DOHH2 (cell line): ENCODE measurements at regions not wholly inside any gene's neighbourhood (a gene's known extent, or its start where the extent isn't known, plus 50 kb on each side); places are given as distances from the start of the nearest gene placed in this dataset.

Source experiments
- H3F3A ChIP-seq: fragments of 200-600 bp; sonication (generic), shearing (Covaris generic); 2 replicates; pipeline ENCODE4 v1.6.0; 2016; ENCODE audit warnings: antibody characterized with exemption, mild to moderate bottlenecking; ENCODE audit not compliant: control insufficient read depth, insufficient read depth
- H3K27ac ChIP-seq: fragments of 200-600 bp; sonication (generic); 2 replicates; pipeline ENCODE4 v1.5.1; 2014; ENCODE audit warnings: low read depth, mild to moderate bottlenecking, low read length, moderate library complexity
- H3K27me3 ChIP-seq: fragments of 200-600 bp; sonication (generic); 2 replicates; pipeline ENCODE4 v1.6.1; 2014; ENCODE audit warnings: mild to moderate bottlenecking, low read length, mixed read lengths; ENCODE audit not compliant: control insufficient read depth
- H3K36me3 ChIP-seq: fragments of 200-600 bp; sonication (generic); 2 replicates; pipeline ENCODE4 v1.6.1; 2014; ENCODE audit warnings: mild to moderate bottlenecking, low read length, moderate library complexity, mixed read lengths; ENCODE audit not compliant: control insufficient read depth
- H3K4me1 ChIP-seq: fragments of 200-600 bp; sonication (generic); 2 replicates; pipeline ENCODE4 v1.6.1; 2014; ENCODE audit warnings: mild to moderate bottlenecking, low read length, mixed read lengths; ENCODE audit not compliant: control insufficient read depth
- H3K4me2 ChIP-seq: fragments of 200-600 bp; sonication (generic); 2 replicates; pipeline ENCODE4 v1.6.0; 2014; ENCODE audit warnings: mild to moderate bottlenecking, low read length, moderate library complexity
- H3K4me3 ChIP-seq: fragments of 200-600 bp; sonication (generic); 2 replicates; pipeline ENCODE4 v1.5.1; 2014; ENCODE audit warnings: mild to moderate bottlenecking, low read length, mixed read lengths
- H3K79me2 ChIP-seq: fragments of 200-600 bp; sonication (generic); 2 replicates; pipeline ENCODE4 v1.6.1; 2014; ENCODE audit warnings: mild to moderate bottlenecking, low read length, mixed read lengths; ENCODE audit not compliant: control insufficient read depth
- H3K9me2 ChIP-seq: fragments of 200-600 bp; sonication (generic); replicated peaks from 2 replicates; pipeline ENCODE4 v1.6.1; 2014; ENCODE audit warnings: mild to moderate bottlenecking, low read length, mixed read lengths; ENCODE audit not compliant: control insufficient read depth
- H3K9me3 ChIP-seq: fragments of 200-600 bp; sonication (generic); 2 replicates; pipeline ENCODE4 v1.6.1; 2014; ENCODE audit warnings: antibody characterized with exemption, low read length, mixed read lengths; ENCODE audit not compliant: control insufficient read depth, insufficient read depth
- H4K20me1 ChIP-seq: fragments of 200-600 bp; sonication (generic); 2 replicates; pipeline ENCODE4 v1.6.0; 2014; ENCODE audit warnings: low read depth, mild to moderate bottlenecking, antibody characterized with exemption, low read length, moderate library complexity; ENCODE audit not compliant: control insufficient read depth, insufficient read depth
- CTCF ChIP-seq: fragments of 200-600 bp; sonication (generic); IDR thresholded peaks from one replicate; pipeline ENCODE4 v1.5.1; 2014; ENCODE audit warnings: antibody characterized with exemption, mild to moderate bottlenecking, low read depth, low read length; ENCODE audit not compliant: poor library complexity, severe bottlenecking
- EZH2phosphoT487 ChIP-seq: fragments of 200-600 bp; sonication (generic); IDR thresholded peaks from 2 replicates; pipeline ENCODE4 v1.6.1; 2017; ENCODE audit warnings: borderline replicate concordance, mild to moderate bottlenecking, antibody characterized with exemption, low read length, moderate library complexity, mixed read lengths

- no peak for TF ChIP-seq EZH2phosphoT487
- TF ChIP-seq CTCF = no peak
- H3K4me2 ChIP-seq = no peak overlapping the region
- H3K27ac ChIP-seq = no peak overlapping the region
- H3K79me2 ChIP-seq = no peaks in the 10 kb centered on the region
- H3K4me3 ChIP-seq = no peak overlapping the region
- no peaks in the 10 kb centered on the region for H4K20me1 ChIP-seq
- H3K9me3 ChIP-seq = peaks cover 4% of the 10 kb centered on the region; the same call in 1 of the 2 replicates
- no peaks in the 10 kb centered on the region for H3K27me3 ChIP-seq
- no peaks in the 10 kb centered on the region for H3K9me2 ChIP-seq
- H3K36me3 ChIP-seq = no peaks in the 10 kb centered on the region
- H3F3A ChIP-seq = no peaks in the 10 kb centered on the region
- H3K4me1 ChIP-seq = no peaks in the 10 kb centered on the region
Observed at GRCh38 chr14:97695456-97695981, 898.3 kb downstream of the VRK1 start.

GRCh38 chr14:97697772-97698171, 900.6 kb downstream of the VRK1 start:
- H3K27ac ChIP-seq = no peak overlapping the region
- no peaks in the 10 kb centered on the region for H3K9me2 ChIP-seq
- H3K9me3 ChIP-seq = peaks cover 4% of the 10 kb centered on the region; the same call in 1 of the 2 replicates
- H3K27me3 ChIP-seq = no peaks in the 10 kb centered on the region
- TF ChIP-seq EZH2phosphoT487 (no peak), CTCF (no peak)
- H3K4me1 ChIP-seq = no peaks in the 10 kb centered on the region
- no peaks in the 10 kb centered on the region for H3K79me2 ChIP-seq
- no peaks in the 10 kb centered on the region for H3K36me3 ChIP-seq
- no peak overlapping the region for H3K4me2 ChIP-seq
- H3F3A ChIP-seq = no peaks in the 10 kb centered on the region
- H3K4me3 ChIP-seq = no peak overlapping the region
- no peaks in the 10 kb centered on the region for H4K20me1 ChIP-seq

GRCh38 chr14:97699026-97699425, 901.8 kb downstream of the VRK1 start:
- peaks cover 4% of the 10 kb centered on the region; the same call in 1 of the 2 replicates for H3K9me3 ChIP-seq
- H3K27ac ChIP-seq = no peak overlapping the region
- H3K36me3 ChIP-seq = no peaks in the 10 kb centered on the region
- no peaks in the 10 kb centered on the region for H3K27me3 ChIP-seq
- H3K79me2 ChIP-seq = no peaks in the 10 kb centered on the region
- H3K4me2 ChIP-seq = no peak overlapping the region
- no peaks in the 10 kb centered on the region for H4K20me1 ChIP-seq
- no peaks in the 10 kb centered on the region for H3K9me2 ChIP-seq
- H3K4me3 ChIP-seq = no peak overlapping the region
- TF ChIP-seq CTCF (no peak), EZH2phosphoT487 (no peak)
- no peaks in the 10 kb centered on the region for H3F3A ChIP-seq
- no peaks in the 10 kb centered on the region for H3K4me1 ChIP-seq
